ENCODE measurements at regions not wholly inside any gene's neighbourhood (a gene's known extent, or its start where the extent isn't known, plus 50 kb on each side); places are given as distances from the start of the nearest gene placed in this dataset.

DNA sequence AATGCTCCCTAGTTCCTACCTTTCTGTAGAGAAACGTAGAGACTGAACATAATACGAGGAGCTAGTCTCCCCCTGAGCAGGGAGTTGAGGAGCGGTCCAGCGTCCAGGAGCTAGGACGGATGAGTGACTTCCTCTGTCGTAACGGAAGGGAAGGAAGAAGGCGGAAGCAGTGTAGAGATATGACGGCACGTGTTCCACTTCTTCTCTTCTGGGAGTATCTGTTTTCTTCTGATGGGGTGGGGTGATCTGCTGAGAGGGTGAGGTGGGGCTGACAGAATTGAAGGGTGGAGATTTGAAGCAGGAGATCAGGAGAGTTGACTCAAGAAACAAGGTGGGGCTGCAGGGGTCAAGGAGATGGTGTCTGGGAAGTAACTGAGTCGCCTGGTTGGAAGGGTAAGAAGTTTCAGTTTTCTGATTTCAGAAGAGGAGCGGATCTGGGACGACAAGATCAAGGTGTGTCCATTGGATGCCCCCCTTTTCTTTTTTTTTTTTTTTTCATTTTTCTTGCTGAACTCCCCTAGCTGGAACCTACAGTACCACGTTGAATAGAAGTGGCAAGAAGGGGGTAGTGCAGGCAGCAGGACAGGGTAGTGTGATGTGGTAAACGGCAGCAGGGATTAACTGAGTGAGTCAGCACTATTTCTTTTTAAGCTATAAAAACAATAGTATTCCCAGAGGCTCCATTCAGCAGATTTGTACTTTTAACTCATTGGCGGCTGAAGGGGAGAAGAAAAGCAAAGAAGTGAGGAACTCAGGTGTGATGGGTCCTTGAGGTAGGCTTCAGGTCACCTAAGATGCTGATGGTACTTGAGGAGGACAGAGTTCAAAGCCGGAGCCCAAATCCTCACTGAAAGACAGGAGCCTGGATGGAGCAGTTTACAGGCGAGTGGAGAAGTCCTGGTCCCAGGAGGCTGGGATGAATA, 50.8 kb upstream of the SETD7 start:
- Histone ChIP-seq H3K4me1 (ENCODE audit: insufficient read depth, low read length, severe bottlenecking) (peaks cover 9% of the 10 kb centered on the region), H2AFZ (ENCODE audit: low read length) (0 out of 2 replicates have a peak overlapping the region, but pooled peaks have one; percentile 10), H3F3A (ENCODE audit: insufficient read depth, low read length) (no peaks in the 10 kb centered on the region), H3K79me2 (ENCODE audit: insufficient read depth, low read length) (no peaks in the 10 kb centered on the region), H3K9me2 (ENCODE audit: low read depth, low read length) (no peaks in the 10 kb centered on the region), H3K4me2 (ENCODE audit: low read length) (peak overlapping the region; percentile 38; the same call in 1 of the 2 replicates), H3K27ac (ENCODE audit: low read depth, low read length, poor library complexity, severe bottlenecking) (no peak overlapping the region), H3K9ac (ENCODE audit: low read length) (no peak overlapping the region), H3K36me3 (ENCODE audit: insufficient read depth, low read length) (no peaks in the 10 kb centered on the region), H4K20me1 (ENCODE audit: insufficient read depth, low read length) (no peaks in the 10 kb centered on the region), H3K9me3 (ENCODE audit: low read length) (no peaks in the 10 kb centered on the region), H3K4me3 (ENCODE audit: low read depth, low read length, poor library complexity, severe bottlenecking) (peak overlapping the region; percentile 17), H3K27me3 (ENCODE audit: insufficient read depth, low read length) (no peaks in the 10 kb centered on the region)
- TF ChIP-seq EZH2 (IDR thresholded peaks at IDR 0.05; ENCODE audit: borderline replicate concordance, low read length), result no peak
- TF ChIP-seq, protein P1, sequence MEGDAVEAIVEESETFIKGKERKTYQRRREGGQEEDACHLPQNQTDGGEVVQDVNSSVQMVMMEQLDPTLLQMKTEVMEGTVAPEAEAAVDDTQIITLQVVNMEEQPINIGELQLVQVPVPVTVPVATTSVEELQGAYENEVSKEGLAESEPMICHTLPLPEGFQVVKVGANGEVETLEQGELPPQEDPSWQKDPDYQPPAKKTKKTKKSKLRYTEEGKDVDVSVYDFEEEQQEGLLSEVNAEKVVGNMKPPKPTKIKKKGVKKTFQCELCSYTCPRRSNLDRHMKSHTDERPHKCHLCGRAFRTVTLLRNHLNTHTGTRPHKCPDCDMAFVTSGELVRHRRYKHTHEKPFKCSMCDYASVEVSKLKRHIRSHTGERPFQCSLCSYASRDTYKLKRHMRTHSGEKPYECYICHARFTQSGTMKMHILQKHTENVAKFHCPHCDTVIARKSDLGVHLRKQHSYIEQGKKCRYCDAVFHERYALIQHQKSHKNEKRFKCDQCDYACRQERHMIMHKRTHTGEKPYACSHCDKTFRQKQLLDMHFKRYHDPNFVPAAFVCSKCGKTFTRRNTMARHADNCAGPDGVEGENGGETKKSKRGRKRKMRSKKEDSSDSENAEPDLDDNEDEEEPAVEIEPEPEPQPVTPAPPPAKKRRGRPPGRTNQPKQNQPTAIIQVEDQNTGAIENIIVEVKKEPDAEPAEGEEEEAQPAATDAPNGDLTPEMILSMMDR (IDR thresholded peaks at IDR 0.05; ENCODE audit: low read length), result no peak

DNA sequence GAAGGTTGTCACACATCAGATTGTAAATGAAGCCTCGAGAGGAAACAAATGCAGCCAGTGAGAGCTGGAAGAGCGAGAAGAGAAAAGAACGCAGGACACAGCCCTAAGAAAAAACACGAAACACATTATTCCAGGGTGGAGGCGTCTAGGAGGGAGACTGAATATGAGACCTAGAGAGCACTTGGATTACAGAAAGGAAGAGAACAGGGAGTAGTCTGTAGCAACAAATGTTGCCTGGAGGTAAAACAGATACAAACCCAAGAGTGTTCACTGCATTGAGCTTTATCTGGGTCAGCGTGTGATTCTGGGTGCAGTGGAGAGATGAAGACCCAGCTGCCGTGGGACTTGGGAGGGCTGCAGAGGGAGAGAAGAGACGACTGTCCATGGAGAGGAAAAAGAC, 50.1 kb upstream of the SETD7 start:
- H2AFZ ChIP-seq (ENCODE audit: low read length), result 0 out of 2 replicates have a peak overlapping the region, but pooled peaks have one; percentile 10

More for the DNA sequence above, 50.1 kb upstream of the SETD7 start:
- H3K79me2 ChIP-seq (ENCODE audit: insufficient read depth, low read length), result no peaks in the 10 kb centered on the region
- H3K4me1 ChIP-seq (ENCODE audit: insufficient read depth, low read length, severe bottlenecking), result peaks cover 9% of the 10 kb centered on the region
- H4K20me1 ChIP-seq (ENCODE audit: insufficient read depth, low read length), result no peaks in the 10 kb centered on the region
- TF ChIP-seq, protein P1 (IDR thresholded peaks at IDR 0.05; ENCODE audit: low read length), result no peak
- TF ChIP-seq EZH2 (IDR thresholded peaks at IDR 0.05; ENCODE audit: borderline replicate concordance, low read length), result no peak
- H3K9ac ChIP-seq (ENCODE audit: low read length), result no peak overlapping the region
- no peak overlapping the region for H3K4me3 ChIP-seq (ENCODE audit: low read depth, low read length, poor library complexity, severe bottlenecking)
- H3K9me3 ChIP-seq (ENCODE audit: low read length), result no peaks in the 10 kb centered on the region
- H3K9me2 ChIP-seq (ENCODE audit: low read depth, low read length), result no peaks in the 10 kb centered on the region
- H3F3A ChIP-seq (ENCODE audit: insufficient read depth, low read length), result no peaks in the 10 kb centered on the region
- 0 out of 2 replicates have a peak overlapping the region, but pooled peaks have one; percentile 38 for H3K4me2 ChIP-seq (ENCODE audit: low read length)
- H3K27ac ChIP-seq (ENCODE audit: low read depth, low read length, poor library complexity, severe bottlenecking), result no peak overlapping the region
- no peaks in the 10 kb centered on the region for H3K36me3 ChIP-seq (ENCODE audit: insufficient read depth, low read length)
- no peaks in the 10 kb centered on the region for H3K27me3 ChIP-seq (ENCODE audit: insufficient read depth, low read length)
